Stomach (tissue), 8 donors: ENCODE measurements at regions not wholly inside any gene's neighbourhood (a gene's known extent, or its start where the extent isn't known, plus 50 kb on each side); places are given as distances from the start of the nearest gene placed in this dataset.
A peak's percentile ranks its signal among the peaks of the same experiment; 100 is the strongest.

ENCODE experiments used
- DNase-seq, 2 donors: peaks; one replicate each; pipeline versions ENCODE4 v3.0.0 to v3.0.0-alpha.2; 2013 to 2019
- H3K27ac ChIP-seq, 5 donors: fragments of 200-600 bp in 4 of 5; sonication (generic) in 4 of 5; one replicate each; pipeline ENCODE4 v1.5.1; 2013 to 2019; ENCODE audit warnings: mild to moderate bottlenecking in 1 of 5, moderate library complexity in 1 of 5
- H3K27me3 ChIP-seq, 3 donors: fragments of 200-600 bp; sonication (generic); one replicate each; pipeline ENCODE4 v1.5.1; 2017 to 2019; ENCODE audit warnings: mixed run types in 1 of 3
- H3K36me3 ChIP-seq, 4 donors: fragments of 200-600 bp; sonication (generic); 1 replicate in 3 of 4; 2 replicates in 1 of 4; pipeline ENCODE4 v1.5.1; 2016 to 2019
- H3K4me1 ChIP-seq, 4 donors: fragments of 200-600 bp; sonication (generic); one replicate each; pipeline ENCODE4 v1.5.1; 2016 to 2019
- H3K4me3 ChIP-seq, 4 donors: fragments of 200-600 bp; sonication (generic) in 3 of 4; one replicate each; pipeline ENCODE4 v1.5.1; 2016 to 2019; ENCODE audit warnings: mild to moderate bottlenecking in 1 of 4
- H3K9me3 ChIP-seq, 4 donors: fragments of 200-600 bp; sonication (generic); one replicate each; pipeline ENCODE4 v1.5.1; 2016 to 2019
- CTCF ChIP-seq, 7 experiments: fragments of 450-650 bp in 4 of 7; fragments of 200-600 bp in 3 of 7; sonication (generic) in 3 of 7; IDR thresholded peaks; one replicate each; pipeline ENCODE4 v1.5.1; 2016 to 2019; ENCODE audit warnings: antibody characterized with exemption in 7 of 7, control low read depth in 2 of 7, mild to moderate bottlenecking in 1 of 7
- EP300 ChIP-seq: sonication (generic); formaldehyde crosslinking; IDR thresholded peaks from one replicate; pipeline ENCODE4 v1.6.1; 2017; ENCODE audit warnings: antibody characterized with exemption
- POLR2A ChIP-seq, 4 donors: fragments of 450-650 bp; IDR thresholded peaks; one replicate each; pipeline ENCODE4 v1.6.1; 2016; ENCODE audit warnings: antibody characterized with exemption in 4 of 4, control low read depth in 2 of 4, mild to moderate bottlenecking in 1 of 4, moderate library complexity in 1 of 4
- POLR2AphosphoS5 ChIP-seq, 3 donors: sonication (generic); formaldehyde crosslinking; IDR thresholded peaks; one replicate each; pipeline ENCODE4 v1.6.1; 2016; ENCODE audit warnings: antibody characterized with exemption in 3 of 3
- WGBS, 5 donors: extraction: QIAGEN DNeasy Blood & Tissue Kit in 3 of 5; methylation state at CpG; one replicate each; pipeline versions ENCODE4 v1.1.5 to v1.1.7; 2013 to 2018; 5-methylcytosine and 5-hydroxymethylcytosine counted together
- intact Hi-C: fragments of 100-400 bp; cut with DNase I; formaldehyde crosslinking; loops from one replicate; pipeline ENCODE4 v1.15.1; 2023; ENCODE audit warnings: low total_unique reads
- donor health status: healthy with polysubstance abuse.
- donor health status: Bipolar disorder and iron deficiency.
- donor health status: healthy.

- H3K27me3 ChIP-seq = no peaks in the 10 kb centered on the region
- H3K27ac ChIP-seq = no peak overlapping the region
- no peak for TF ChIP-seq POLR2AphosphoS5 (IDR thresholded peaks at IDR 0.05)
- TF ChIP-seq EP300 = no peak
- TF ChIP-seq POLR2A (IDR thresholded peaks at IDR 0.05) = no peak
- no peak for TF ChIP-seq CTCF (IDR thresholded peaks at IDR 0.05)
- no peaks in the 10 kb centered on the region for H3K9me3 ChIP-seq
- H3K4me1 ChIP-seq = no peaks in the 10 kb centered on the region
- no peak overlapping the region for H3K4me3 ChIP-seq
- H3K36me3 ChIP-seq = no peaks in the 10 kb centered on the region
- no peak for DNase-seq
- 59 to 74% (median 63%) methylated on average over 3 of the region's 3 CpGs for WGBS, 5 donors
- intact Hi-C loops = no loop called here
These were observed 393.0 kb downstream of the HAPSTR1 start for GRCh38 chr16:9484426-9484825.

- 55 to 75% (median 74%) methylated on average over 5 of the region's 5 CpGs for WGBS, 5 donors
- no peaks in the 10 kb centered on the region for H3K9me3 ChIP-seq
These were observed 393.4 kb downstream of the HAPSTR1 start for GRCh38 chr16:9484881-9485280.

DNA sequence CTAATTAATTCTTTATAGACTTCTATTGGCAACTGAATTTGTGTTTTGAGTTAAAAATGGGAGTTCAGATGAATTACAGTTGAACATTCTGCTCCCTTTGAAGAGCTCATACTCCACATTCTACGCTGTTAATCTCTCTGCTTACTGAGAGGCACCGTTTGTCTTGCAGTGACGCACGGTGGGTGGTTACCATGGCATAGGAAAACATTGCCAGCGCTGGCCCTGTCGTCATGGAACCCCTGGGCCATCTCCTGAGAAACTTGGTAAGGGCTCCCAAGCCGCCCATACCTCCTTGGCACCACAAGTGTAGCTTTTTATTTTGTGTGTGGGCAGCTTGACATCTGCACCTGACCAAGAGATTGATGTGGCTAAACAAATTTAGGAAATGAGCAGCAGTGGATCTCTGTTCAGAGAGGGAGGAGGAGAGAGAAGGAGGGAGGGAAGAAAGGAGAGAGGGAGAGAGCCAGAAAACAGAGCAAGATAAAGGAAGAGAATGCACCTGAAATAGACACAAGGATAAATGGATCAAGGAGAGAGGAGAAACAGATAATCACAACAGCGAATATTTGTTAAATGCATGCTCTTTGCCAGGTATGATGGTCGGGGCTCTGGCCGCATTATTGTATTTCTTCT is 398.5 kb downstream of the HAPSTR1 start:
- H3K4me1 ChIP-seq = no peaks in the 10 kb centered on the region
- H3K27me3 ChIP-seq = no peaks in the 10 kb centered on the region
- peaks cover 0 to 4% (median 0%) of the 10 kb centered on the region in 4 donors for H3K9me3 ChIP-seq
- H3K4me3 ChIP-seq = no peak overlapping the region
- peak in 1 of 2 donors; percentile 85 for DNase-seq
- no peaks in the 10 kb centered on the region for H3K36me3 ChIP-seq
- TF ChIP-seq EP300 (peak; percentile 41), POLR2A (IDR thresholded peaks at IDR 0.05) (no peak), POLR2AphosphoS5 (IDR thresholded peaks at IDR 0.05) (peak in 1 of 3 donors; percentile 81), CTCF (IDR thresholded peaks at IDR 0.05) (no peak)
- H3K27ac ChIP-seq = peak overlapping the region in 3 of 5 donors; percentile 8 to 71 (median 18)
- intact Hi-C loops = no loop called here
- 35 to 43% (median 41%) methylated on average over 10 of the region's 10 CpGs for WGBS, 5 donors

More at GRCh38 chr16:9484881-9485280, 393.4 kb downstream of the HAPSTR1 start:
- intact Hi-C loops = no loop called here
- Histone ChIP-seq H3K27me3 (no peaks in the 10 kb centered on the region), H3K4me3 (no peak overlapping the region), H3K4me1 (no peaks in the 10 kb centered on the region), H3K27ac (no peak overlapping the region), H3K36me3 (no peaks in the 10 kb centered on the region)
- no peak for DNase-seq
- TF ChIP-seq EP300 (no peak), CTCF (IDR thresholded peaks at IDR 0.05) (no peak), POLR2A (IDR thresholded peaks at IDR 0.05) (no peak), POLR2AphosphoS5 (IDR thresholded peaks at IDR 0.05) (no peak)

- H3K9me3 ChIP-seq = peaks cover 0 to 4% (median 0%) of the 10 kb centered on the region in 4 donors
- no peak for DNase-seq
- H3K4me1 ChIP-seq = no peaks in the 10 kb centered on the region
- 46 to 54% (median 50%) methylated on average over 3 of the region's 3 CpGs for WGBS, 5 donors
- TF ChIP-seq POLR2AphosphoS5 (IDR thresholded peaks at IDR 0.05) = no peak
- TF ChIP-seq EP300 = no peak
- TF ChIP-seq POLR2A (IDR thresholded peaks at IDR 0.05) = no peak
- TF ChIP-seq CTCF (IDR thresholded peaks at IDR 0.05) = no peak
- H3K4me3 ChIP-seq = no peak overlapping the region
- no peaks in the 10 kb centered on the region for H3K36me3 ChIP-seq
- intact Hi-C loops = no loop called here
- H3K27me3 ChIP-seq = no peaks in the 10 kb centered on the region
- H3K27ac ChIP-seq = no peak overlapping the region
These were observed 404.4 kb downstream of the HAPSTR1 start for GRCh38 chr16:9495824-9496223.
